Left colon (tissue), 2 donors: ENCODE measurements at regions not wholly inside any gene's neighbourhood (a gene's known extent, or its start where the extent isn't known, plus 50 kb on each side); places are given as distances from the start of the nearest gene placed in this dataset.

ENCODE experiments used
- ATAC-seq: fragments of 200-7000 bp; cut with Tn5 transposase; one replicate; pipeline ENCODE4 v1.9.1; 2020; ENCODE audit warnings: mild to moderate bottlenecking, moderate library complexity
- DNase-seq, 2 donors: peaks; one replicate each; pipeline ENCODE4 v3.0.0-alpha.2; 2020
- intact Hi-C, 2 donors: fragments of 100-400 bp; cut with DNase I in 1 of 2; cut with micrococcal nuclease in 1 of 2; formaldehyde crosslinking; loops; one replicate each; pipeline versions ENCODE4 v1.11.2 to v1.14.0; 2022; cut with DNase I, micrococcal nuclease
- donor health status: DM: no; HTN: no; CAD: no.
- donor health status: DM: yes; HTN: yes; CAD: no.

- intact Hi-C loops = no loop called here
- no peak for DNase-seq
- ATAC-seq = no peak
These were observed 149.9 kb upstream of the RGS18 start for GRCh38 chr1:192008281-192008825.

- DNase-seq (no peak), ATAC-seq (no peak)
- intact Hi-C loops = no loop called here
These were observed 147.9 kb upstream of the RGS18 start for GRCh38 chr1:192010406-192010805.

- intact Hi-C loops = no loop called here
- ATAC-seq = no peak
- DNase-seq = no peak
These were observed 146.7 kb upstream of the RGS18 start for GRCh38 chr1:192011525-192011924.

- DNase-seq (no peak), ATAC-seq (no peak)
- intact Hi-C loops = no loop called here
These were observed 135.4 kb upstream of the RGS18 start for GRCh38 chr1:192022827-192023226.

- ATAC-seq = no peak
- intact Hi-C loops = no loop called here
- DNase-seq = no peak
These were observed 133.4 kb upstream of the RGS18 start for GRCh38 chr1:192024881-192025280.

GRCh38 chr1:192038567-192038966 is 119.7 kb upstream of the RGS18 start:
- DNase-seq (no peak), ATAC-seq (no peak)
- intact Hi-C loops = no loop called here

GRCh38 chr1:192045131-192045530 is 113.1 kb upstream of the RGS18 start:
- intact Hi-C loops = no loop called here
- ATAC-seq = no peak

GRCh38 chr1:192053531-192053971 is 104.7 kb upstream of the RGS18 start:
- intact Hi-C loops = no loop called here
- no peak for ATAC-seq

More at GRCh38 chr1:192045131-192045530, 113.1 kb upstream of the RGS18 start:
- no peak for DNase-seq

GRCh38 chr1:192057766-192058165 is 100.5 kb upstream of the RGS18 start:
- DNase-seq = no peak
- intact Hi-C loops = no loop called here
- ATAC-seq = no peak

More at GRCh38 chr1:192053531-192053971, 104.7 kb upstream of the RGS18 start:
- DNase-seq = no peak

GRCh38 chr1:192059407-192059806 is 98.9 kb upstream of the RGS18 start:
- DNase-seq (no peak), ATAC-seq (no peak)
- intact Hi-C loops = no loop called here

- intact Hi-C loops = no loop called here
- ATAC-seq = no peak
- DNase-seq = no peak
These were observed 96.7 kb upstream of the RGS18 start for GRCh38 chr1:192061556-192061955.

GRCh38 chr1:192065087-192065486 is 93.2 kb upstream of the RGS18 start:
- DNase-seq = no peak
- intact Hi-C loops = no loop called here
- ATAC-seq = no peak

GRCh38 chr1:192066202-192066601 is 92.1 kb upstream of the RGS18 start:
- ATAC-seq (no peak), DNase-seq (no peak)
- intact Hi-C loops = no loop called here

- ATAC-seq = no peak
- DNase-seq = no peak
- intact Hi-C loops = no loop called here
These were observed 90.9 kb upstream of the RGS18 start for GRCh38 chr1:192067360-192067759.

GRCh38 chr1:192070213-192070612 is 88.0 kb upstream of the RGS18 start:
- ATAC-seq = no peak
- intact Hi-C loops = no loop called here
- DNase-seq = no peak

- intact Hi-C loops = no loop called here
- ATAC-seq (no peak), DNase-seq (no peak)
These were observed 77.6 kb upstream of the RGS18 start for GRCh38 chr1:192080684-192081083.

GRCh38 chr1:192081359-192081758 is 76.9 kb upstream of the RGS18 start:
- intact Hi-C loops = no loop called here
- DNase-seq (no peak), ATAC-seq (no peak)

- ATAC-seq = peak; percentile 94
- intact Hi-C loops = no loop called here
- DNase-seq = peak; percentile 6 to 31
These were observed 71.6 kb upstream of the RGS18 start for GRCh38 chr1:192086644-192087043.

GRCh38 chr1:192087334-192087733 is 70.9 kb upstream of the RGS18 start:
- intact Hi-C loops = no loop called here
- peak; percentile 85 for ATAC-seq
- no peak for DNase-seq

- no peak for DNase-seq
- ATAC-seq = peak; percentile 59
- intact Hi-C loops = no loop called here
These were observed 69.8 kb upstream of the RGS18 start for GRCh38 chr1:192088496-192088895.

- ATAC-seq (no peak), DNase-seq (no peak)
- intact Hi-C loops = no loop called here
These were observed 60.3 kb upstream of the RGS18 start for GRCh38 chr1:192098001-192098400.
